Left lung (tissue), 4 donors: ENCODE measurements at regions not wholly inside any gene's neighbourhood (a gene's known extent, or its start where the extent isn't known, plus 50 kb on each side); places are given as distances from the start of the nearest gene placed in this dataset.
"Not testable (repeated sequence)": the region's sequence is repeated elsewhere in the genome, so short reads cannot be mapped to it uniquely, and the experiment has no call there.

ENCODE experiments used
- ATAC-seq: fragments of 200-7000 bp; cut with Tn5 transposase; one replicate; pipeline ENCODE4 v1.9.1; 2020; ENCODE audit warnings: moderate library complexity
- DNase-seq, 4 donors: peaks; one replicate each; pipeline ENCODE4 v3.0.0-alpha.2; 2013 to 2020
- H3K27ac ChIP-seq, 2 donors: fragments of 200-600 bp; sonication (generic) in 1 of 2; one replicate each; pipeline versions ENCODE4 v1.5.0 to v1.8.0; 2020 to 2021
- H3K27me3 ChIP-seq, 2 donors: fragments of 200-600 bp; sonication (generic) in 1 of 2; one replicate each; pipeline versions ENCODE4 v1.5.0 to v1.8.0; 2020 to 2021
- H3K36me3 ChIP-seq, 2 donors: fragments of 200-600 bp; sonication (generic) in 1 of 2; one replicate each; pipeline versions ENCODE4 v1.5.0 to v1.8.0; 2020 to 2021
- H3K4me1 ChIP-seq, 2 donors: fragments of 200-600 bp; one replicate each; pipeline ENCODE4 v1.8.0; 2021
- H3K4me3 ChIP-seq, 2 donors: fragments of 200-600 bp; sonication (generic) in 1 of 2; one replicate each; pipeline versions ENCODE4 v1.5.0 to v1.8.0; 2020 to 2021; ENCODE audit warnings: mild to moderate bottlenecking in 1 of 2
- H3K9me3 ChIP-seq, 2 donors: fragments of 200-600 bp; sonication (generic) in 1 of 2; one replicate each; pipeline versions ENCODE4 v1.5.0 to v1.8.0; 2020 to 2021
- CTCF ChIP-seq, 2 donors: fragments of 200-600 bp; sonication (generic) in 1 of 2; IDR thresholded peaks; one replicate each; pipeline versions ENCODE4 v1.5.0 to v1.8.0; 2021; ENCODE audit warnings: antibody characterized with exemption in 2 of 2
- intact Hi-C, 2 donors: fragments of 100-400 bp; cut with DNase I; formaldehyde crosslinking; loops; one replicate each; pipeline versions ENCODE4 v1.11.2 to v1.14.2; 2022
- donor health status: DM: no; HTN: yes; CAD: no.
- donor health status: DM: no; HTN: no; CAD: no.

- Histone ChIP-seq H3K36me3 (no peaks in the 10 kb centered on the region), H3K4me1 (no peaks in the 10 kb centered on the region), H3K4me3 (no peak overlapping the region), H3K9me3 (no peaks in the 10 kb centered on the region), H3K27ac (no peak overlapping the region), H3K27me3 (no peaks in the 10 kb centered on the region)
- DNase-seq = peak in 1 of 4 donors; percentile 3
- intact Hi-C loops = no loop called here
- TF ChIP-seq CTCF (IDR thresholded peaks at IDR 0.05) = no peak
- no peak for ATAC-seq
These were observed 226.2 kb upstream of the DGKB start for GRCh38 chr7:15128716-15129115.

- H3K36me3 ChIP-seq, H3K9me3 ChIP-seq, ATAC-seq, H3K4me3 ChIP-seq, DNase-seq, H3K27me3 ChIP-seq, H3K4me1 ChIP-seq, H3K27ac ChIP-seq, intact Hi-C loops: not testable (repeated sequence)
These were observed 224.1 kb upstream of the DGKB start for GRCh38 chr7:15126653-15127052.

- ATAC-seq = no peak
- intact Hi-C loops = no loop called here
- H3K4me3 ChIP-seq = no peak overlapping the region
- no peak for TF ChIP-seq CTCF (IDR thresholded peaks at IDR 0.05)
- peaks cover 0 to 2% of the 10 kb centered on the region in 2 donors for H3K9me3 ChIP-seq
- no peaks in the 10 kb centered on the region for H3K27me3 ChIP-seq
- H3K27ac ChIP-seq = no peak overlapping the region
- no peaks in the 10 kb centered on the region for H3K4me1 ChIP-seq
- H3K36me3 ChIP-seq = no peaks in the 10 kb centered on the region
- DNase-seq = no peak
These were observed 221.3 kb upstream of the DGKB start for GRCh38 chr7:15123901-15124300.

GRCh38 chr7:15113752-15114151 is 211.2 kb upstream of the DGKB start:
- no peak overlapping the region for H3K4me3 ChIP-seq
- H3K4me1 ChIP-seq = no peaks in the 10 kb centered on the region
- ATAC-seq (no peak), DNase-seq (no peak)
- TF ChIP-seq CTCF (IDR thresholded peaks at IDR 0.05) = no peak
- intact Hi-C loops = no loop called here
- H3K27ac ChIP-seq = no peak overlapping the region
- peaks cover 0 to 4% of the 10 kb centered on the region in 2 donors for H3K9me3 ChIP-seq
- no peaks in the 10 kb centered on the region for H3K27me3 ChIP-seq
- H3K36me3 ChIP-seq = no peaks in the 10 kb centered on the region

- no peaks in the 10 kb centered on the region for H3K4me1 ChIP-seq
- TF ChIP-seq CTCF (IDR thresholded peaks at IDR 0.05) = no peak
These were observed 203.2 kb upstream of the DGKB start for GRCh38 chr7:15105711-15106110.

GRCh38 chr7:15104411-15105092 is 202.0 kb upstream of the DGKB start:
- no peak for TF ChIP-seq CTCF (IDR thresholded peaks at IDR 0.05)
- H3K4me1 ChIP-seq = no peaks in the 10 kb centered on the region
- no peak overlapping the region for H3K27ac ChIP-seq
- intact Hi-C loops = no loop called here
- no peak overlapping the region for H3K4me3 ChIP-seq
- H3K9me3 ChIP-seq = peaks cover 0 to 6% of the 10 kb centered on the region in 2 donors
- H3K27me3 ChIP-seq = no peaks in the 10 kb centered on the region
- DNase-seq (peak in 2 of 4 donors; percentile 7), ATAC-seq (no peak)
- H3K36me3 ChIP-seq = no peaks in the 10 kb centered on the region

More at GRCh38 chr7:15105711-15106110, 203.2 kb upstream of the DGKB start:
- Histone ChIP-seq H3K4me3 (no peak overlapping the region), H3K9me3 (peaks cover 0 to 6% of the 10 kb centered on the region in 2 donors), H3K36me3 (no peaks in the 10 kb centered on the region), H3K27ac (no peak overlapping the region), H3K27me3 (no peaks in the 10 kb centered on the region)
- ATAC-seq (no peak), DNase-seq (peak in 2 of 4 donors; percentile 8 to 15)
- intact Hi-C loops = no loop called here
